Choroid plexus epithelial cell (primary cell): ENCODE measurements at regions not wholly inside any gene's neighbourhood (a gene's known extent, or its start where the extent isn't known, plus 50 kb on each side); places are given as distances from the start of the nearest gene placed in this dataset.

Experiments
- DNase-seq: peaks from one replicate; pipeline ENCODE4 v3.0.0-alpha.2; 2010; ENCODE audit warnings: low read depth
- H3K4me3 ChIP-seq: 2 replicates; pipeline ENCODE4 v1.5.1; 2011; ENCODE audit warnings: low read depth, mild to moderate bottlenecking, control low read depth, low read length, moderate library complexity
- TF ChIP-seq, protein P1 (sequence below): conservative IDR thresholded peaks from 2 replicates; pipeline ENCODE4 v1.5.1; 2011; ENCODE audit warnings: low read depth, mild to moderate bottlenecking, control low read depth, inconsistent platforms, low read length, moderate library complexity

DNA sequence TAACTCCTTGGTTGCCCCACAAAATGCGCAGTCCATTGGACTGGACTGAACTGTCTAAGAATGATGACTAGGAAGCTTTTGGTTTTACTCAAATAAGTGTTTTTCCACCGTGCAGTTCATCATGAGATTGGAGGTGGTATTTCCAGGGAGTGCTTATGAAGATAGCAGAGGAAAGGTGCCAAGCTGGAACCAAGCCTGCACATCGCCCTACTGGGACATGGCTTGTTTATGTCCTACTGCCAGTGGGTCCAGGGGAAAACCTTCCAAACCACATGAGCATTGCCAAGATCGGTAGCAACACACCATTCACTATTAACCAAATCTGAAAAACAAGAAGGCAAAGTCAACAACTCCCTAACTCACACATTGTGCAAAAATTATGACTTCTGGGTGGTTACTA, 54.7 kb upstream of the DSCAM start:
- DNase-seq, result no peak
- H3K4me3 ChIP-seq, result no peak overlapping the region
- TF ChIP-seq, protein P1, sequence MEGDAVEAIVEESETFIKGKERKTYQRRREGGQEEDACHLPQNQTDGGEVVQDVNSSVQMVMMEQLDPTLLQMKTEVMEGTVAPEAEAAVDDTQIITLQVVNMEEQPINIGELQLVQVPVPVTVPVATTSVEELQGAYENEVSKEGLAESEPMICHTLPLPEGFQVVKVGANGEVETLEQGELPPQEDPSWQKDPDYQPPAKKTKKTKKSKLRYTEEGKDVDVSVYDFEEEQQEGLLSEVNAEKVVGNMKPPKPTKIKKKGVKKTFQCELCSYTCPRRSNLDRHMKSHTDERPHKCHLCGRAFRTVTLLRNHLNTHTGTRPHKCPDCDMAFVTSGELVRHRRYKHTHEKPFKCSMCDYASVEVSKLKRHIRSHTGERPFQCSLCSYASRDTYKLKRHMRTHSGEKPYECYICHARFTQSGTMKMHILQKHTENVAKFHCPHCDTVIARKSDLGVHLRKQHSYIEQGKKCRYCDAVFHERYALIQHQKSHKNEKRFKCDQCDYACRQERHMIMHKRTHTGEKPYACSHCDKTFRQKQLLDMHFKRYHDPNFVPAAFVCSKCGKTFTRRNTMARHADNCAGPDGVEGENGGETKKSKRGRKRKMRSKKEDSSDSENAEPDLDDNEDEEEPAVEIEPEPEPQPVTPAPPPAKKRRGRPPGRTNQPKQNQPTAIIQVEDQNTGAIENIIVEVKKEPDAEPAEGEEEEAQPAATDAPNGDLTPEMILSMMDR, result no peak

DNA sequence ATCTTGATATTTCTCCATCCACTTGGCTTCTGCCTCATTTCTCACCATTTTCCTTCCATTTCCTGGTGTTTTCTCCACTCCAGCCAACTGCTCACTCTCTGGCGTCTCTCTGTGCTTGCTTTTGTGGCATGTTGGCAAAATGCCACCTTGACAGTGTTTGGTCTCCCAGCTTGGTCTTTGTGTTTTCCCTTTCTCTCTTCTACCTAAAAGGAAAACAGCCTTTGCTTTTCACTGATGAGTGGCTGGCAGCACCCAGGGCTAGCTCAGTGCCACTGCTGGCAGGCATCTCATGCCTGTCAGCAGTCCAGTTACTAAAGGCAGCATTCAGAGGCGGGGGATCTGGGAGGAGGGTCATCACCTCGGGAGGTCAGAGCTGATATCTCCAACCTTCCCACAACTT, 55.3 kb upstream of the DSCAM start:
- TF ChIP-seq, protein P1, result no peak
- no peak for DNase-seq
- H3K4me3 ChIP-seq, result no peak overlapping the region

DNA sequence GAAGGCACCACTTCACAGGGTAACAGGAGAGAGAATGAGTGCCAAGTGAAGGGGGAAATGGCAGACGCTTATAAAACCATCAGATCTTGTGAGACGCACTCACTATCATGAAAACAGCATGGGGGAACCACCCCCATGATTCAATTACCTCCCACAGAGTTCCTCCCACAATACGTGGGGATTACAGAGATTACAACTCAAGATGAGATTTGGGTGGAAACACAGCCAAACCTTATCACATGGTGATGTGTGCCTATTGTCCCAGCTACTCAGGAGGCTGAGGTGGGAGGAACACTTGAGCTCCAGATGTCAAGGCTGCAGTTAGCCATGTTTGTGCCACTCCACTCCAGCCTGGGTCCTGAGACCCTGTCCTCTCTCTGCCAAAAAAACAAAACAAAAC, 56.0 kb upstream of the DSCAM start:
- no peak for DNase-seq
- no peak overlapping the region for H3K4me3 ChIP-seq
- TF ChIP-seq, protein P1, result no peak

DNA sequence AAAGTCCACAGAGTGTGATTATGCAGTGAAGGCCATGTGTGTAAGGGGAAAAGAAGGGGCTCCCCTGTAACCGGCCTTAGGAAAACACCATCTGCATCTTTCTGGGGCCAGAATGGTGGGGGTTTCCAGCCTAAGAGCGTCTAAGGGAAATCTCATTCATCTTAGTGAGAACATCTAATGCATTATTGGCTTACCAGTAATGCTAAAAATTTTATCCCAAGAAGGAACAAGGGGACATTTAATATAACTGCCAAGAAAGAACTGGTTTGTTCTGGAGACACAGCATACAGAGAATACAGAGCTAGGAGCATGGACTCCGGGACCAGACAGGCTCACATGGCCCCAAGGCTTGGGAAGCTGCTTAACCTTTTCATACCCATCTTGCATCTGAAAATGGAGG, 58.3 kb upstream of the DSCAM start:
- DNase-seq, result no peak
- H3K4me3 ChIP-seq, result no peak overlapping the region
- TF ChIP-seq, protein P1, result no peak

- no peak overlapping the region for H3K4me3 ChIP-seq
- DNase-seq, result no peak
- TF ChIP-seq, protein P1, result no peak
Measured at GRCh38 chr21:40912375-40912774, 65.4 kb upstream of the DSCAM start.

- no peak overlapping the region for H3K4me3 ChIP-seq
- TF ChIP-seq, protein P1, result no peak
- DNase-seq, result no peak
Measured at GRCh38 chr21:40915114-40915513, 68.2 kb upstream of the DSCAM start.

DNA sequence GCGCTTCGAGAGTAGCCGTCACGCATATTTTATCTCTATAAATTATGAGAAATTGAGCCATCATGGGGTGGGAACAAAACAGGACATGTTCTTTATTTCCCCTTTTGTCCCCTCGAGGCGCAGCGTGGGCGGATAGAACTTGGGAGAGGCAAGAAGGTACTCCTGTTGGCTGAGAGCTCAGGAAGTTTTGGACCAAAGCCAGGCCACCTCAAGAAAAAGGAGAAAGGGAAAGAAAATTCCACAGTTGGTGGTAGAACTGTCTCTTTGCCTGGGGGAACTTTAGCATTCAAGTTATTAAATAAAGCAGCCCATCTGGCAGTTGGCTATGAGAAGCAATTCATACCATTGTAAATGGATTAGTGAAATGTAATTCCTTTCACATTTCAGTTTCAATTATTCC, 76.4 kb upstream of the DSCAM start:
- no peak for DNase-seq
- no peak overlapping the region for H3K4me3 ChIP-seq

More for the DNA sequence above, 76.4 kb upstream of the DSCAM start:
- TF ChIP-seq, protein P1, result no peak
